ENCODE measurements at regions not wholly inside any gene's neighbourhood (a gene's known extent, or its start where the extent isn't known, plus 50 kb on each side); places are given as distances from the start of the nearest gene placed in this dataset.

DNA sequence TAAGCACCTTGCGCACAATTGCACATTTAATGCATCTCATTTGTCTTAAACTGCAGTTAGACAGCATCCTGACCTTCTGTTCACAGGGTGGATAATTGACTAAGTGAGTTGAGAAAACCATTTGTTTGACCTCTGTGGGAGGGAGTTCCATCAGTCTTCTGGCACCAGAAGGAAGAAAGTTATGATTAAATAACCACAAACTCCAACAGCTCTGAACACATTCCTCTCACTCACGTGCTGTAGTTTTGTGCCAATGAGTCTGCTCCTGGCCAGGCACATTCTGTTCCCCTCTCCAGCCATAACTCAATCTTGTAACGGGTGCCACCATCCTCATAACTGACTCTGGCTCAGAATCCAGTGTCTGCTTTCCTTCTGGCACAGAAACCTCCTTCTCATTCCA is 817.2 kb downstream of the SLITRK1 start (continued):
- TF ChIP-seq, protein P1, sequence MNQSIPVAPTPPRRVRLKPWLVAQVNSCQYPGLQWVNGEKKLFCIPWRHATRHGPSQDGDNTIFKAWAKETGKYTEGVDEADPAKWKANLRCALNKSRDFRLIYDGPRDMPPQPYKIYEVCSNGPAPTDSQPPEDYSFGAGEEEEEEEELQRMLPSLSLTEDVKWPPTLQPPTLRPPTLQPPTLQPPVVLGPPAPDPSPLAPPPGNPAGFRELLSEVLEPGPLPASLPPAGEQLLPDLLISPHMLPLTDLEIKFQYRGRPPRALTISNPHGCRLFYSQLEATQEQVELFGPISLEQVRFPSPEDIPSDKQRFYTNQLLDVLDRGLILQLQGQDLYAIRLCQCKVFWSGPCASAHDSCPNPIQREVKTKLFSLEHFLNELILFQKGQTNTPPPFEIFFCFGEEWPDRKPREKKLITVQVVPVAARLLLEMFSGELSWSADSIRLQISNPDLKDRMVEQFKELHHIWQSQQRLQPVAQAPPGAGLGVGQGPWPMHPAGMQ (IDR thresholded peaks at IDR 0.05; ENCODE audit: borderline replicate concordance) = no peak
- TF ChIP-seq STAT3 (IDR thresholded peaks at IDR 0.05; ENCODE audit: low read depth, low read length) (no peak), EGR1 (IDR thresholded peaks at IDR 0.05; ENCODE audit: borderline replicate concordance in 1 of 2, low read depth in 2 of 2, low read length in 2 of 2) (no peak), RFX5 (IDR thresholded peaks at IDR 0.05; ENCODE audit: low read depth, low read length) (no peak), HDAC2 (IDR thresholded peaks at IDR 0.05) (no peak), ZNF207 (IDR thresholded peaks at IDR 0.05; ENCODE audit: borderline replicate concordance) (no peak), GABPA (IDR thresholded peaks at IDR 0.05; ENCODE audit: low read depth) (no peak)
- TF ChIP-seq, protein P2, sequence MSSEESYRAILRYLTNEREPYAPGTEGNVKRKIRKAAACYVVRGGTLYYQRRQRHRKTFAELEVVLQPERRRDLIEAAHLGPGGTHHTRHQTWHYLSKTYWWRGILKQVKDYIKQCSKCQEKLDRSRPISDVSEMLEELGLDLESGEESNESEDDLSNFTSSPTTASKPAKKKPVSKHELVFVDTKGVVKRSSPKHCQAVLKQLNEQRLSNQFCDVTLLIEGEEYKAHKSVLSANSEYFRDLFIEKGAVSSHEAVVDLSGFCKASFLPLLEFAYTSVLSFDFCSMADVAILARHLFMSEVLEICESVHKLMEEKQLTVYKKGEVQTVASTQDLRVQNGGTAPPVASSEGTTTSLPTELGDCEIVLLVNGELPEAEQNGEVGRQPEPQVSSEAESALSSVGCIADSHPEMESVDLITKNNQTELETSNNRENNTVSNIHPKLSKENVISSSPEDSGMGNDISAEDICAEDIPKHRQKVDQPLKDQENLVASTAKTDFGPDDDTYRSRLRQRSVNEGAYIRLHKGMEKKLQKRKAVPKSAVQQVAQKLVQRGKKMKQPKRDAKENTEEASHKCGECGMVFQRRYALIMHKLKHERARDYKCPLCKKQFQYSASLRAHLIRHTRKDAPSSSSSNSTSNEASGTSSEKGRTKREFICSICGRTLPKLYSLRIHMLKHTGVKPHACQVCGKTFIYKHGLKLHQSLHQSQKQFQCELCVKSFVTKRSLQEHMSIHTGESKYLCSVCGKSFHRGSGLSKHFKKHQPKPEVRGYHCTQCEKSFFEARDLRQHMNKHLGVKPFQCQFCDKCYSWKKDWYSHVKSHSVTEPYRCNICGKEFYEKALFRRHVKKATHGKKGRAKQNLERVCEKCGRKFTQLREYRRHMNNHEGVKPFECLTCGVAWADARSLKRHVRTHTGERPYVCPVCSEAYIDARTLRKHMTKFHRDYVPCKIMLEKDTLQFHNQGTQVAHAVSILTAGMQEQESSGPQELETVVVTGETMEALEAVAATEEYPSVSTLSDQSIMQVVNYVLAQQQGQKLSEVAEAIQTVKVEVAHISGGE (CRISPR knock-in tag; IDR thresholded peaks at IDR 0.05) = no peak

DNA sequence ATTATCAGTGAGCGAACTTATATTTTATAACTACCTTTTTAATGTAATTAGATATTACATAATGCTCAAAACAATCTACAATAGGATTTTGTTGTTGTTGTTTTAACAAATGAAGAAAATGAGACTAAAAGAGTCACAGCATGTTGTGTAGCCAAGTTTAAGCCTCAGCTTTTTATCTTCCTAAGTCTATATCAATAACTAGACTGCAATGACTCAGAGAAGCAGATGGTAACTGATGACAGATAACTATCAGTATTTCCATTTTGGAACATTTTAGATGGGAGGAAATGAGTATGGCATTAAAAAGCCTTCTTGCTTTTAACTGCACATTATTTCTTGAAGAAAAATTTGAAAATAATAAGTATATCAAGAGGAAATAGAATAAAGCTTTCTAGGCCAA is 825.2 kb downstream of the SLITRK1 start:
- H3K4me1 ChIP-seq (ENCODE audit: control insufficient read depth, insufficient read depth, low read length) = no peaks in the 10 kb centered on the region
- no peak for ATAC-seq
- ChIA-PET POLR2A (no interaction called here), CTCF (no interaction called here), SMC1A (ENCODE audit: uncharacterized antibody, unreplicated experiment) (interaction anchor here (0.5 to 1.5 kb wide), 3 partner anchors 8 to 150 kb away, joined by 3 to 5 read pairs (median 3); no protein-coding TSS in a partner anchor), RAD21 (ENCODE audit: unreplicated experiment) (no interaction called here)
- H3K4me3 ChIP-seq = no peak overlapping the region
- H3K9me3 ChIP-seq (replicated peaks; ENCODE audit: control insufficient read depth, insufficient read depth, low read length) = no peaks in the 10 kb centered on the region
- H3K27me3 ChIP-seq (replicated peaks in 1 of 2; ENCODE audit: control insufficient read depth in 2 of 2, insufficient read depth in 2 of 2, low read length in 1 of 2) = no peaks in the 10 kb centered on the region
- no peak for FAIRE-seq
- no peaks in the 10 kb centered on the region for H4K20me1 ChIP-seq (ENCODE audit: control insufficient read depth, insufficient read depth)
- H2AFZ ChIP-seq (ENCODE audit: control insufficient read depth, low read depth, low read length) = no peak overlapping the region
- no peaks in the 10 kb centered on the region for H3K36me3 ChIP-seq (ENCODE audit: control insufficient read depth in 2 of 2, insufficient read depth in 2 of 2, low read length in 1 of 2)
- DNase-seq (ENCODE audit: low read depth, low spot score) = no peak
- no TSS peak for BruUV-seq (replicated peaks)
- intact Hi-C loops (cut with micrococcal nuclease; ENCODE audit: unreplicated experiment) (no loop called here), in situ Hi-C loops (cut with MboI) (no loop called here)
- H3K4me2 ChIP-seq (ENCODE audit: control insufficient read depth, insufficient read depth) = no peak overlapping the region
- H3K27ac ChIP-seq (ENCODE audit: control insufficient read depth, insufficient read depth) = no peak overlapping the region
- no peak overlapping the region for H3K9ac ChIP-seq (ENCODE audit: control insufficient read depth, insufficient read depth, low read length)
- no peaks in the 10 kb centered on the region for H3K79me2 ChIP-seq (ENCODE audit: control insufficient read depth, insufficient read depth, low read length)
- 53% methylated on average over 1 of the region's 1 CpG for WGBS (ENCODE audit: insufficient coverage, insufficient replicate concordance, low lambda C conversion rate, missing lambda C conversion rate)
- no peak for TF ChIP-seq NBN (IDR thresholded peaks at IDR 0.05)
- TF ChIP-seq, protein P3, sequence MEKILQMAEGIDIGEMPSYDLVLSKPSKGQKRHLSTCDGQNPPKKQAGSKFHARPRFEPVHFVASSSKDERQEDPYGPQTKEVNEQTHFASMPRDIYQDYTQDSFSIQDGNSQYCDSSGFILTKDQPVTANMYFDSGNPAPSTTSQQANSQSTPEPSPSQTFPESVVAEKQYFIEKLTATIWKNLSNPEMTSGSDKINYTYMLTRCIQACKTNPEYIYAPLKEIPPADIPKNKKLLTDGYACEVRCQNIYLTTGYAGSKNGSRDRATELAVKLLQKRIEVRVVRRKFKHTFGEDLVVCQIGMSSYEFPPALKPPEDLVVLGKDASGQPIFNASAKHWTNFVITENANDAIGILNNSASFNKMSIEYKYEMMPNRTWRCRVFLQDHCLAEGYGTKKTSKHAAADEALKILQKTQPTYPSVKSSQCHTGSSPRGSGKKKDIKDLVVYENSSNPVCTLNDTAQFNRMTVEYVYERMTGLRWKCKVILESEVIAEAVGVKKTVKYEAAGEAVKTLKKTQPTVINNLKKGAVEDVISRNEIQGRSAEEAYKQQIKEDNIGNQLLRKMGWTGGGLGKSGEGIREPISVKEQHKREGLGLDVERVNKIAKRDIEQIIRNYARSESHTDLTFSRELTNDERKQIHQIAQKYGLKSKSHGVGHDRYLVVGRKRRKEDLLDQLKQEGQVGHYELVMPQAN (conservative IDR thresholded peaks at IDR 0.05) = no peak
- no peak for TF ChIP-seq SREBF1 (IDR thresholded peaks at IDR 0.05; ENCODE audit: low read length)
- no peak for TF ChIP-seq SUPT20H (IDR thresholded peaks at IDR 0.05; ENCODE audit: borderline replicate concordance, control insufficient read depth, low read depth, low read length)
- no peak for TF ChIP-seq LARP7 (IDR thresholded peaks at IDR 0.05)
- TF ChIP-seq, protein P4, sequence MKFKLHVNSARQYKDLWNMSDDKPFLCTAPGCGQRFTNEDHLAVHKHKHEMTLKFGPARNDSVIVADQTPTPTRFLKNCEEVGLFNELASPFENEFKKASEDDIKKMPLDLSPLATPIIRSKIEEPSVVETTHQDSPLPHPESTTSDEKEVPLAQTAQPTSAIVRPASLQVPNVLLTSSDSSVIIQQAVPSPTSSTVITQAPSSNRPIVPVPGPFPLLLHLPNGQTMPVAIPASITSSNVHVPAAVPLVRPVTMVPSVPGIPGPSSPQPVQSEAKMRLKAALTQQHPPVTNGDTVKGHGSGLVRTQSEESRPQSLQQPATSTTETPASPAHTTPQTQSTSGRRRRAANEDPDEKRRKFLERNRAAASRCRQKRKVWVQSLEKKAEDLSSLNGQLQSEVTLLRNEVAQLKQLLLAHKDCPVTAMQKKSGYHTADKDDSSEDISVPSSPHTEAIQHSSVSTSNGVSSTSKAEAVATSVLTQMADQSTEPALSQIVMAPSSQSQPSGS (IDR thresholded peaks at IDR 0.05; ENCODE audit: low read length) = no peak

Measured in GM12878 (cell line).